IMR-90 (cell line): ENCODE measurements at regions not wholly inside any gene's neighbourhood (a gene's known extent, or its start where the extent isn't known, plus 50 kb on each side); places are given as distances from the start of the nearest gene placed in this dataset.

Experiments
- ATAC-seq: fragments of 200-7000 bp; cut with Tn5 transposase; 2 replicates; pipeline ENCODE4 v1.9.1; 2020; ENCODE audit warnings: low read depth, mild to moderate bottlenecking, moderate library complexity
- BruUV-seq: library from RNA; stranded (reverse); fragments of 400-500 nt; replicated peaks from 2 replicates; lab custom pipeline; 2021; lab: Mats Ljungman, UMichigan
- CTCF ChIA-PET: fragments of 300-600 bp; formaldehyde crosslinking; extraction: SDS; loops from one replicate; lab custom pipeline; 2021; ENCODE audit warnings: antibody characterized with exemption; lab: Yijun Ruan, JAX
- POLR2A ChIA-PET: fragments of 300-600 bp; sonication (Branson Sonifier 250); formaldehyde crosslinking; loops from one replicate; lab custom pipeline; 2022; ENCODE audit warnings: antibody characterized with exemption; ENCODE audit not compliant: unreplicated experiment; lab: Charles Lee
- DNase-seq: peaks from one replicate; pipeline ENCODE4 v3.0.0; 2013
- H2AFZ ChIP-seq: replicated peaks from 2 replicates; pipeline ENCODE3; 2013; ENCODE audit warnings: low read length, mild to moderate bottlenecking; ENCODE audit not compliant: poor library complexity
- H2AK5ac ChIP-seq: 2 replicates; pipeline ENCODE4 v1.6.1; 2013; ENCODE audit warnings: low read depth, low read length, inconsistent platforms
- H2AK9ac ChIP-seq: replicated peaks from 2 replicates; pipeline ENCODE3; 2013; ENCODE audit warnings: mild to moderate bottlenecking, low read depth, low read length, moderate library complexity; ENCODE audit not compliant: poor library complexity
- H2BK120ac ChIP-seq: 2 replicates; pipeline ENCODE4 v1.6.1; 2013; ENCODE audit warnings: low read depth, low read length, inconsistent platforms
- H2BK15ac ChIP-seq: 3 replicates; pipeline ENCODE4 v1.6.1; 2013; ENCODE audit warnings: low read depth, low read length, inconsistent platforms
- H2BK20ac ChIP-seq: 2 replicates; pipeline ENCODE4 v1.6.1; 2013; ENCODE audit warnings: low read depth, mild to moderate bottlenecking, inconsistent platforms, low read length, moderate library complexity
- H2BK5ac ChIP-seq: 2 replicates; pipeline ENCODE4 v1.6.1; 2013; ENCODE audit warnings: mild to moderate bottlenecking, low read depth, low read length, inconsistent platforms; ENCODE audit not compliant: poor library complexity, severe bottlenecking
- H3K14ac ChIP-seq: replicated peaks from 2 replicates; pipeline ENCODE4 v1.6.1; 2013; ENCODE audit warnings: low read depth, low read length, inconsistent platforms
- H3K18ac ChIP-seq: 2 replicates; pipeline ENCODE4 v1.6.1; 2013; ENCODE audit warnings: low read depth, low read length, control low read depth
- H3K23ac ChIP-seq: 2 replicates; pipeline ENCODE4 v1.6.1; 2013; ENCODE audit warnings: low read depth, low read length, inconsistent platforms
- H3K27ac ChIP-seq: 2 replicates; pipeline ENCODE4 v1.5.1; 2013; ENCODE audit warnings: mild to moderate bottlenecking, control low read depth, low read length; ENCODE audit not compliant: insufficient read depth
- H3K27me3 ChIP-seq: 2 replicates; pipeline ENCODE4 v1.6.1; 2013; ENCODE audit warnings: low read length; ENCODE audit not compliant: control insufficient read depth, insufficient read depth
- H3K36me3 ChIP-seq: 2 replicates; pipeline ENCODE4 v1.6.1; 2013; ENCODE audit warnings: low read length, mixed read lengths; ENCODE audit not compliant: control insufficient read depth, insufficient read depth
- H3K4ac ChIP-seq: 2 replicates; pipeline ENCODE4 v1.6.1; 2013; ENCODE audit warnings: low read depth, low read length, inconsistent platforms
- H3K4me1 ChIP-seq: 2 replicates; pipeline ENCODE4 v1.6.1; 2013; ENCODE audit warnings: low read length, mixed read lengths; ENCODE audit not compliant: control insufficient read depth, insufficient read depth
- H3K4me2 ChIP-seq: 2 replicates; pipeline ENCODE4 v1.6.1; 2013; ENCODE audit warnings: low read depth, mild to moderate bottlenecking, control low read depth, low read length, moderate library complexity
- H3K4me3 ChIP-seq: 2 replicates; pipeline ENCODE4 v1.5.1; 2013; ENCODE audit warnings: low read depth, mild to moderate bottlenecking, control low read depth, low read length, moderate library complexity; ENCODE audit not compliant: insufficient read depth
- H3K56ac ChIP-seq: 2 replicates; pipeline ENCODE4 v1.6.1; 2013; ENCODE audit warnings: low read length, inconsistent platforms; ENCODE audit not compliant: insufficient read depth; ENCODE audit errors: extremely low read depth
- H3K79me1 ChIP-seq, 2 experiments: 2 replicates each; pipeline ENCODE4 v1.6.1; 2013; ENCODE audit warnings: low read length in 2 of 2, inconsistent platforms in 1 of 2, low read depth in 1 of 2
- H3K9ac ChIP-seq: 2 replicates; pipeline ENCODE4 v1.6.1; 2013; ENCODE audit warnings: low read depth, low read length, control low read depth
- H3K9me1 ChIP-seq: 2 replicates; pipeline ENCODE4 v1.6.1; 2013; ENCODE audit warnings: low read length, inconsistent platforms; ENCODE audit not compliant: insufficient read depth
- H3K9me3 ChIP-seq: 2 replicates; pipeline ENCODE4 v1.6.1; 2013; ENCODE audit warnings: low read length; ENCODE audit not compliant: control insufficient read depth, insufficient read depth
- H4K20me1 ChIP-seq: 2 replicates; pipeline ENCODE4 v1.6.1; 2013; ENCODE audit warnings: low read length, inconsistent platforms; ENCODE audit not compliant: insufficient read depth
- H4K5ac ChIP-seq: 2 replicates; pipeline ENCODE4 v1.6.1; 2013; ENCODE audit warnings: mild to moderate bottlenecking, low read depth, low read length, control low read depth
- H4K8ac ChIP-seq, 2 experiments: 2 replicates each; pipeline ENCODE4 v1.6.1; 2013; ENCODE audit warnings: low read depth in 2 of 2, low read length in 2 of 2, control low read depth in 1 of 2, inconsistent platforms in 1 of 2
- H4K91ac ChIP-seq: 2 replicates; pipeline ENCODE4 v1.6.1; 2013; ENCODE audit warnings: low read depth, low read length, inconsistent platforms; ENCODE audit not compliant: insufficient read depth
- CHD1 ChIP-seq: IDR thresholded peaks from 2 replicates; pipeline ENCODE4 v1.6.1; 2012; ENCODE audit warnings: low read depth, low read length, improper control_type of control experiment
- FOS ChIP-seq: fragments of 150-350 bp; IDR thresholded peaks from 2 replicates; pipeline ENCODE4 v1.6.1; 2016; ENCODE audit warnings: low read depth, low read length
- MAFK ChIP-seq: IDR thresholded peaks from 2 replicates; pipeline ENCODE4 v1.6.1; 2012; ENCODE audit warnings: low read depth, low read length, improper control_type of control experiment
- MAZ ChIP-seq: IDR thresholded peaks from 2 replicates; pipeline ENCODE4 v1.6.1; 2012; ENCODE audit warnings: low read depth, mild to moderate bottlenecking, low read length, improper control_type of control experiment, moderate library complexity, borderline replicate concordance
- NFE2L2 ChIP-seq: fragments of 150-350 bp; IDR thresholded peaks from 2 replicates; pipeline ENCODE4 v1.6.1; 2016; ENCODE audit warnings: low read depth, mild to moderate bottlenecking, low read length
- RAD21 ChIP-seq: IDR thresholded peaks from 2 replicates; pipeline ENCODE4 v1.6.1; 2012; ENCODE audit warnings: low read length, improper control_type of control experiment
- WGBS, 2 experiments: methylation state at CpG; one replicate each; pipeline versions ENCODE4 v1.1.5 to v1.1.7; 2013; ENCODE audit warnings: missing lambda C conversion rate in 2 of 2; ENCODE audit not compliant: insufficient read length in 1 of 2; ENCODE audit errors: extremely low coverage in 2 of 2; 5-methylcytosine and 5-hydroxymethylcytosine counted together
- dilution Hi-C: fragments of 300-500 bp; cut with HindIII; formaldehyde crosslinking; loops from one replicate; pipeline ENCODE4 v1.14.3; 2018; ENCODE audit warnings: low sequenced_read_pairs; ENCODE audit not compliant: unreplicated experiment
- in situ Hi-C: fragments of 300-500 bp; cut with MboI; formaldehyde crosslinking; loops from 3 replicates; pipeline ENCODE4 v1.14.3; 2019; ENCODE audit warnings: low sequenced_read_pairs, inconsistent platforms, mixed read lengths
- intact Hi-C: fragments of 100-400 bp; cut with micrococcal nuclease; formaldehyde crosslinking; loops from 2 replicates; pipeline ENCODE4 v1.10.0; 2022
- TF ChIP-seq, protein P1 (sequence below): conservative IDR thresholded peaks from 2 replicates; pipeline ENCODE4 v1.5.1; 2012; ENCODE audit warnings: mild to moderate bottlenecking, low read depth, low read length, improper control_type of control experiment

DNA sequence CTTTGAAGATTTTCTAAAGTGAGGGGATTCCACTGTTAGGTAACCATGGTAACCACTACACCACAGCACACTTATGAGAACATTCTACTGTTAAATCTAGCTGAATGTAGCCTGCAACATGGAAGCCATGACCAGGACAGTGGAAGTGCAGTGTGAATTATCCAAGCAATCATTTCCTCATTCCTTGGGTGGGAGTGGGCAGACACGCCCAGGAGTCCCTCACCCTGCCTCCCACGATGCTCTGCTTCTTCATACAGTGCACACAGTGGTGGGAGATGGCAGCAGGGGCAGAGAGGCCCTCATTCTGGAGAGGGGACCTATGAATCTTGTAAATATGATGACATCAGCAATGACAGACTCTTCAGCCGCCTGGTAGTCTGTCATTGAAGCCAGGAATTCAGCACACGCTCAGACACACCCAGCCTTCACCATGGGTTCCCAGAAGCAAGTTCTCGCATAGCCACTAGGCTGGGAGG, 70.1 kb upstream of the HOXC13 start:
- Histone ChIP-seq H3K14ac (no peak overlapping the region), H3K9ac (no peak overlapping the region), H2BK120ac (no peak overlapping the region), H3K18ac (no peak overlapping the region), H2AK5ac (no peak overlapping the region), H3K9me3 (no peaks in the 10 kb centered on the region), H4K91ac (no peak overlapping the region), H3K27ac (no peak overlapping the region), H3K36me3 (no peaks in the 10 kb centered on the region), H3K56ac (no peak overlapping the region), H3K4me2 (no peak overlapping the region), H3K79me1 (no peaks in the 10 kb centered on the region), H3K9me1 (no peaks in the 10 kb centered on the region), H4K8ac (no peak overlapping the region), H3K4me3 (no peak overlapping the region), H4K20me1 (no peaks in the 10 kb centered on the region), H3K4ac (no peak overlapping the region), H2AK9ac (no peak overlapping the region), H3K27me3 (peaks cover 8% of the 10 kb centered on the region), H3K23ac (no peak overlapping the region), H3K4me1 (no peaks in the 10 kb centered on the region), H4K5ac (no peak overlapping the region), H2BK20ac (no peak overlapping the region), H2AFZ (no peak overlapping the region), H2BK5ac (no peak overlapping the region), H2BK15ac (no peak overlapping the region)
- in situ Hi-C loops (no loop called here), intact Hi-C loops (no loop called here), dilution Hi-C loops (no loop called here)
- no peak for DNase-seq
- ATAC-seq, result no peak
- POLR2A ChIA-PET, result no interaction called here
- TF ChIP-seq FOS (no peak), MAZ (no peak), MAFK (peak; percentile 74), NFE2L2 (no peak), CHD1 (no peak), RAD21 (no peak)
- TF ChIP-seq, protein P1, sequence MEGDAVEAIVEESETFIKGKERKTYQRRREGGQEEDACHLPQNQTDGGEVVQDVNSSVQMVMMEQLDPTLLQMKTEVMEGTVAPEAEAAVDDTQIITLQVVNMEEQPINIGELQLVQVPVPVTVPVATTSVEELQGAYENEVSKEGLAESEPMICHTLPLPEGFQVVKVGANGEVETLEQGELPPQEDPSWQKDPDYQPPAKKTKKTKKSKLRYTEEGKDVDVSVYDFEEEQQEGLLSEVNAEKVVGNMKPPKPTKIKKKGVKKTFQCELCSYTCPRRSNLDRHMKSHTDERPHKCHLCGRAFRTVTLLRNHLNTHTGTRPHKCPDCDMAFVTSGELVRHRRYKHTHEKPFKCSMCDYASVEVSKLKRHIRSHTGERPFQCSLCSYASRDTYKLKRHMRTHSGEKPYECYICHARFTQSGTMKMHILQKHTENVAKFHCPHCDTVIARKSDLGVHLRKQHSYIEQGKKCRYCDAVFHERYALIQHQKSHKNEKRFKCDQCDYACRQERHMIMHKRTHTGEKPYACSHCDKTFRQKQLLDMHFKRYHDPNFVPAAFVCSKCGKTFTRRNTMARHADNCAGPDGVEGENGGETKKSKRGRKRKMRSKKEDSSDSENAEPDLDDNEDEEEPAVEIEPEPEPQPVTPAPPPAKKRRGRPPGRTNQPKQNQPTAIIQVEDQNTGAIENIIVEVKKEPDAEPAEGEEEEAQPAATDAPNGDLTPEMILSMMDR, result no peak
- WGBS, 2 experiments, result no CpG with 5 or more reads among the region's 5 CpGs
- CTCF ChIA-PET, result no interaction called here
- no TSS peak for BruUV-seq
